Hematopoietic multipotent progenitor cell treated with erythropoietin and hydrocortisone succinate and interleukin-3 and kit ligand, for 8 days (in vitro differentiated cells): ENCODE measurements at regions not wholly inside any gene's neighbourhood (a gene's known extent, or its start where the extent isn't known, plus 50 kb on each side); places are given as distances from the start of the nearest gene placed in this dataset.
"Not testable (repeated sequence)": the region's sequence is repeated elsewhere in the genome, so short reads cannot be mapped to it uniquely, and the experiment has no call there.

Experiments used
- DNase-seq: peaks from one replicate; pipeline ENCODE4 v3.0.0-alpha.2; 2015

DNA sequence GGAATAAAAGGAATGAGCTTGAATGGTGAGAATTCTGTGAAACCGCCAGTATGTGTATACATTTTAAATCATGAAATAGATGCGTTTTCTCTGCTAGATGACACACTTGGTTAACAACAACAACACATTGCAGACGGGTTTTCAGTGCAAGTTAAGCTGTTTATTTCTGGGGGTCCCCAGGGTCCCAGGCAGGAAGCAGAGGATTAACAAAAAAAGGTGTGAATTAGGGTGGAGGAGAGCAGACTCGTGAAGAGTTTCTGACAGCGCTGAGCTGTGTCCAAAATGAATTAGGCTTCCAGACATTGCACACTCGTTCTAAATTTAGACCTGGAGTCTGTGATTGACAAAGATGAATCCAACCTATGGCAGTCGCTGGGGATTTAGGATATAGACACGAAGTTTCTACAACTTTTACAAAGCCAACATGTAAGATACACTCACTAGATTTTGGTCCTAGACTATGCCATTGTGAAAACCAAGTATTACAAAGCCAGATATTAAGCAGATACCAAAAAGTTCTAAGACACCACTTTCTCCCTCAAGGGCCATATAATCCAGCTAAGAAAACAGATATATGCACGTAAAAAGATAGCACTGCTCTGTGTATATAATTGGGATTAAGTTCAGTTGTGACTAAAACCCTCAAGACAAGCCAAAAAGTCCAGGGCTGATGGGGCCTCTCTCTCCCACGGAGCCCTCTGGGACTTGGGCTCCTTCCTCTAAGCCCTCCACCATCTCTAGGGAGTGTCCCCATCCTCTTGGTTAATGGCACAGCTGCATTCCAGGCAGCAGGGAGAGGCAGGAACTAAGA, 120.2 kb downstream of the ACAA2 start:
- DNase-seq: no peak

DNA sequence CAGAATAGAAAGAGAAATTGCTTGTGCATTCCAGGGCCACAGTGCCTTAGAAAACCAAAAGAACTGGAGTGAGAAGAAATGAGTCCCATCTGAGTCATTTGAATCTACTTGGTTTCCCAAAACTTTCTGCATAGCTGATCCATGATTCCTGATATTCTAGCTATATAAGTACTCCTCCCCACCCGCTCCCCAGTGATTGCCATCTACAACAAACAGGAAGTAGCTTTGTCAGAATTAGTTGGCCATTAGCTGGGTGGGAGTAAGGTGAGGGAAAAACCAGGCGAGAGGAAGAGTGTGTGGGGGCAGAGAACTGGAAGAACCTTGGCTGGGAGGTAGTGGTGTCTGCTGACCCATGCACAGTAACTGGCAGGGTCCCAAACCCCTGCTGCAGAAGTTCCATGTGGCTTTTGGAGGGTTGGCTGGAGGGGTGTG, 122.1 kb downstream of the ACAA2 start:
- no peak for DNase-seq

DNA sequence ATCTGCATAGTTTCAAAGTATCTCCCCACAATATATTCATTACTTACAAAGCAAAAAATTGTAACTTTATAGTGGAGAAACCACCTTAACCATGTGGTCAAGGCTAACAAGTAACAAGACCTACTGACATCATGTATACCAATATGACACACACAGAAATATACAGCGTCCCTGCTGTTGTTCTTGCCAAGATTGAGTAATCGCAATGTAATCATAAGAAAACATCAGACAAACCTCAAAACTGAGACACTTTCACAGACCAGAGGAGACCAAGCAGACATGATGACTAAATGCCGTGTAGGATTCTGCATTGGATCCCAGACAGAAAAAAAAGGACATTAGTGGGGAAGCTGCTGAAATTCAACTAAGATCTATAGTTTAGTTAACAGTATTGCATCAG, 123.0 kb downstream of the ACAA2 start:
- no peak for DNase-seq

DNA sequence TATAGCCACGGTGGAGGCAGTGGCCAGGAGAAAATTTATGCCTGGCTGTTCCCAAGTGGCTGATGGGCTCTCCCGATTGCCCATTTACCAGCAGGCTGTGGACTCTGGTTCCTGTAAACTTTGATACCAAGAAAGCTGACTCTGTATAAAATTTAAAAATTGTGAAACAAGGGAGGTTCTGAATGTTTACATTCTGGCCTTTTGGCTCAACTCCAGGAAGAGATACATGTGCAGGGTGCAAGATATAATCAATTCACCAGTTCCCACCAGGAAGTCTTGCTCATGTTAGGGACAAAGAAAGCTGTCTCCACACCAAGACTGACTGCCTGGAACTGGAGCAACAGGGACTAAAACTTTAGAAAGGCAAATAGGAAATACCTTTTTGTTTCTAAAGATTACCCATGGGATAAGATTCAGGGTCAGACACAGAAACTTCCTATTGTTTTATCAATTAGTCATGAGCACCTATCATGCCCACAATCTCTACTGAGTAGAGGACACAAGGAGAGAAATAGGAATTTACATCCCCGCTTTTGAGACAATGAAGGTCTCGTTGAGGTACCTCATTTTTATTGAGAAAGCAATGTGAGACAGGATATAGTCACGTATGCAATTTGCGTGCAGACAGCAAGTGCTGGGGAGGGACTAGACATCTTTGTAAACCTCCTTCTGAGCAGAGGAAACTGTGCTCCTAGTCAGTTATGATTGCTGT, 123.5 kb downstream of the LIPG start:
- DNase-seq: no peak

DNA sequence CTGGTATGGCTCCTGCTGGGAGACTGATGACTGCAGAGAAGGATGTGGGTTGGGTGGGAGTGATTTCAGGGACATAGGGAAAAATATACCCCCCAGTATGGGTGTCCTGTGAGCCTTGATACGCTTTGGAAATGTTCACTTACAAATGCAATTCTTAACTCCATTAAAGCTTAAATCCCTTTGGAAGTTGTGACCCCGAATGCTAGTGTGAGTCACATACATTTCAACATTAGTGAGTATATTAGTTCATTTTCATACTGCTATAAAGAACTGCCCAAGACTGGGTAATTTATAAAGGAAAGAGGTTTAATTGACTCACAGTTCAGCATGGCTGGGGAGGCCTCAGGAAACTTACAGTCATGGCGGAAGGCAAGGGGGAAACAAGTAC, 120.9 kb downstream of the LIPG start:
- not testable (repeated sequence) for DNase-seq

DNA sequence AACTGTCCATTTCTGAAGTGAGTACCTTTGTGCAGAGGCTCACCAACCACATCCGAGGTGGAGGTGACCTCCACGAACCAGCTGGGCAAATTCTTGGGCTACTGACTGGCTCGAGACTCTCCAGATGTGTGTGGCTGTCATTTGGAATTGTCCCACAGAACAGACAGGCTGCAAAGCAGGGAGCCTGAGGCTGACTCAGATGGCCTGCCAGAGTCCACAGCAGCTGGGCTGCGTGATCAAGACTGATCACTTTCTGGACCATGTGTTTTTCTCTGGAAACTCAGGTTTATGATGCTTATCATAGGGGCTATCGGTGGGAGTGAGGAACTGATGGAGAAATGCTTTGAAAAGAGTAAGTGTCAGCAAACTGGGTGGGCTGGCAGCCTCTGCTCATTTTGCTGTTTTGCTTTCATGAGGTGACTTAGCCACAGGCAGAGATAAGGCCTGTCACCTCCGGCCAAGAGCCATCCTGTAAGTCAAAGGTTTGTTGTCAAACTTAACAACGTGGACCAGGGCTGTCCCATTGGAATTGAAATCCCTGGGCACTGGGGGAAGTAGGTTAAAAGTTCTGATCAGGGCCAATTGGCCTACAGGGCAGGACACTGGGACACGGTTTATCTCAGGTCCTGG, 120.4 kb downstream of the LIPG start:
- DNase-seq: no peak

DNA sequence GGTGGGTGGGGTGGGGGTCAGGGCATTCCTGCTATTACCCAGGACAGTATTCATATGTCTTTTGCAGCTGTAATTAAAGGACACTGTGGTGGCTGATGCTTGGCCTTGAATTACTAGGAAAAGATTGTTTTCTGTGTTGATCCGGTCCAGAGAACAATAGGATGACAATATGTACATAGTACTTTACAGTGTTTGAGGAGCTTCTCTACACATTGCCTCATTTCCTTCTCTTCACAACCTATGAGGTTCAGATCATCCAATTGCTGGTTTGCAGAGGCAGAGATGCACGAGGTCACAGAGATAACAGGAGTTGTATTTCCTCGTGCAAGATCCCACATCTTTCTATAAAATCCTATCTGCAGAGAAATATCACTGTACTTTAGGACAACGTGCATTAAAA, 119.5 kb downstream of the LIPG start:
- DNase-seq: no peak

DNA sequence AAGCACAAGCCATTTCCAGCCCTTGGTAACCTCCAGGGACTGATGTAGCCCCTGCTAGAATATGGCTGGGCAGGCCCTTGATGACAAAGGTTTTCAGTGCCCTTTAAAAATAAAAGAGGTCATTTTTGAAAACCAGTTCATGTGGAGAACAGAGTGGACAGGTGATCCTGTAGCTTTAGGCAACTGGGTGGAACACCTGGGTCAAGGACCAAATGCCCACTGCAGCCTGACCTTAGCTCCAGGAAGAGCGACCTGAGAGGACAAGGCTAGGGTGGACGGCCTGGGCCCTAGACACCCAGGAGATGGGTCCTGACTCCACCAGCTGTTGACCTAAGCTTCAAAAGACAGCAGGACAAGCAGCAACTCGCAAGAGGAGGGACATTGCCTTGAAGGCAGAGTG, 116.6 kb downstream of the LIPG start:
- no peak for DNase-seq

DNA sequence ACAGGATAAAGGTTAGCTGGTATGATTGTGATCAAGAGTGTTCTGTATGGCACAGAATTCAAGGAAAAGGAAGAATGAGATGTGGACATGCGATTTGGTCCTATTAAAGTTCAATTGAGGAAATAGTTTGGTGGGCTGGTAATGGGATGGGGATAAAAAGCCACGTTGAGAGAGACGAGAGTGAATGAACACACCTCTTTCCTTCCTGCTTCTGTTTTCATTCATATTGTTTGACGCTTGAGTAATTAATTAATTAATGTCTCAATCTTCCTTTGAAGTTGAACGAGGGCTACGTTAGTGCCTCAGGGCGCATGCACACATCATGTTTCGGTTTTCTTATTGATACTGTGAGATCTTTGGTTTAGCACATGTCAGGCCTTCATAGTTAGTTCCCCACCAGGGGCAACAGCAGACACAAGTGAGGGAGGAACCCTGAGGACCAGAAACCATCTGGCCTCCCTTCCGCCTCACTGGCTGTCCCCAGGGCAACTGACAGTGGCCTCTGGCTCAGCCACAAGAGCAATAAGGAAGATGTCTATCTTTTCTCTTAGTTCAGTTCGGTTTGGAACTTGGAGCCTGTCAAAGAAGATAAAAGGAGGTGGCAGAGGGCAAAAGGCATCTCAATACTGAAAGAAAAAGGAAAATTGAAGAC, 116.0 kb downstream of the LIPG start:
- DNase-seq: no peak

DNA sequence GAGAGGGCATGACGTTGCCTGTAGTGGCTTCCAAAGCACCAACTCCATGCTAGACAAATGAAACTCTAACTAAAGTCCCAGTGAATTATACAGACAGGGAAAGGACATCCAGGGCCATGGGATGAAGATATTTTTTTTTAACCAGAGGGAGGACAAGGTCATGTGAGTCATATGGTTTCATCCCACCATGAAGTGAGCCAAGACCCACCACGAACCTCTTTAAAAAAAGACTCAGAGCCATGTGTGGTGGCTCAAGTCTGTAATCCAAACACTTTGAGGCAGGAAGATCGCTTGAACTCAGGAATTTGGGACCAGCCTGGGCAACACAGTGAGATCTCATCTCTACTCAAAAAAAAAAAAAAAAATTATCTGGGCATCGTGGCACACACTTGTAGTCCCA, 115.2 kb downstream of the LIPG start:
- no peak for DNase-seq

DNA sequence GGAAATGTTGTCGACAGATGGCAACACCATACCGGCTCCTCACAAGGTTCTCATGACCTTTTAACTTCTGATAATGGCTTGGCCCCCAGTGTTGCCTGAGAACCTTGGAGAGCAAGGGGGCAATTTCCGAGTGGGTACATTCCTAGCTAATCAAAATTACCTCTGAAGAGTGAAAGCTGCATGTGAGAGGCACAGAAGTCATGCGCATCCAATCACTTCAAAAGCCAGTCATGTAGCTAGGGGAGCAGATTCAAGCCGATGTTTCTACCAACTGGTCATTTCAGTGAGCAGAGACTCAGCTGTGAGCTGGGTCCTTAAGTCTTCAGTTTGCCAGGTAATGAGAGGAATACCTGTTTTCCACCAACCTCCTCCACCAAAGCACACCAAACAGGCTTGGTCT, 111.4 kb downstream of the LIPG start:
- DNase-seq: no peak

DNA sequence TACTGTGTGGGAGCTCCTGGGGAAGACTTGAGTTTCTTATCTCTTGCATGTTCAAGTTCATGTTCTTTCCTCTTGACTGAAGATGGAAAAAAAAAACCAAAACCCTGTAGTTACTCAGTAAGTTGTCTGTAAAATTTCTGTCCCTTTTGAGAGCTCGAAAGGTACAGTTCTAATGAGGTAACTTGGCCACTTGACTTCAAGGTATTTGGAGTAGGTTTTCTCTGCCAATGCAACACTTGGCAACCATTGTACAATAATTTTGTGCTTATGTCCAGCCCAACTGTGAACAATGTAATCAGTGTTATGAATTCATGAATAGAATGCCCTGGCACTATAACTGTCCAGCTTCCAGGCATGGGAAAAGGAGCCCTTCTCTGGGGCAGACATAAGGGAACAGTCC, 111.0 kb downstream of the LIPG start:
- DNase-seq: no peak

DNA sequence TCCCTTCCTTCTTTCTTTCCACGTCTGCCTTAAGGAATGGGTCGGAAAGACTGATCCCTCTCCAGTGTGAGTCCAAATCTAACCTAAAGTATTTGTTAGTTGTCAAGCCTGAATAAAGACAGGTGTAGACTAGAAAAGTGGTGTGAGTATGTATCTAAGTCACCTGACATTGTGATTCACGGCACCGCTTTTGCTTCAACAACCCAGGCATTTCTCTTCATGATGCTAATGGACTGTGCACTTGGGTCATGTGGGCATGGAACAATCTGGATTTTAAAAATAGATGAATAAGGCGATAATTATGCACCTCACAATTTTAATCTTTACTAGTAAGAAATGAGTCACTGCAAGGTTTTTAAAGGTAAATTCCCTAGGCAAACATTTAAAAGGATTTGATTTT, 107.5 kb downstream of the LIPG start:
- DNase-seq: no peak

DNA sequence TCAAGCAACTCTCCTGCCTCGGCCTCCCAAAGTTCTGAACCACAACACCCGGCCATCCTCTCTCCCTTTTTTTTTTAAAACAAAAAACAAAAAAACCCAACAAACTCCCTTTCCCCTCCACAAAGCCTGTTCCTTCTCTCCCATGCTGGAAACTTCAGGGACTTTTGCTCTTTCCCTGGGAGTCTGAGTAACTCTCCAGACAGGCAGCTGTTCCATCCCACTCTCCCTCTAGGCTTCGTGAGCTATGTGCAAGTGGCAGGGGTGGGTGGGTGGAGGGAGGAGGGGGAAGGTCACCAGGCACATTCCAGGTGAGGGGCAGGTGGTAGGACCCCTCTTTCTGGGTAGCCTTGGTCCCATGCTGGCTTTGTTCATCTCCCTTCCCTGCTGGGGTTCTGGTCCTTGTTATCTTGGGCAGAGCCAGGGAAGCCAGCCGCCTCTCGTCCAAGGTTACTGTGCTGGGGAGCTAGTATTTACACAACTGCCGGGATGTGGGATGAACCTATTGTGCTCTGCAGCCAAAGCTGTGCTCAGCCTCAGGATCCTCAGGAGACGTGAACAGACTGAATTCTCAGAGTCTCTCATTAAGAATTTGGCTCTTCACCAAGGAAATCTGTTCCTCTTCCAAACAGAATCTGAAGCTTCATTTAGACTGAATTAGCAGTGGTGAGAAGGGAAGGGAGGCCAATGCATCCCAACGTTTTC, 106.9 kb downstream of the LIPG start:
- DNase-seq: no peak

DNA sequence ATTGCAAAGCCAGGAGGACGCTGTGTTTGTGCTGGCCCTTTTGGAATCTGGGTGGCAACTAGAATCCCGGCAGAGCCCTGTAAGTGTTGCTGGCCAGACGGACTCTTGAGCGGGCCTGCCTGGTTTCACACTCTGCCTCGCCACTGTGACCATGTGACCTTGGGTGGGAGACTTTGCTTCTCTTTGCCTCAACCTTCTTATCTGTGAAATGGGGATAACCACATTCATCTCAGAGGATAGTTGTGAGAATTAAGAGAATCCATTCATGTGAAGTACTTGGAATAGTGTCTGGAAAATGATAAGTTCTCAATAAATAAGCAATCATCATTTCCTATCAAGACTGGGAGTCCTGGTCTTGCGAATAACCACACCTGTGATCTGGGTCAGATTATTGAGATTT, 105.6 kb downstream of the LIPG start:
- no peak for DNase-seq

DNA sequence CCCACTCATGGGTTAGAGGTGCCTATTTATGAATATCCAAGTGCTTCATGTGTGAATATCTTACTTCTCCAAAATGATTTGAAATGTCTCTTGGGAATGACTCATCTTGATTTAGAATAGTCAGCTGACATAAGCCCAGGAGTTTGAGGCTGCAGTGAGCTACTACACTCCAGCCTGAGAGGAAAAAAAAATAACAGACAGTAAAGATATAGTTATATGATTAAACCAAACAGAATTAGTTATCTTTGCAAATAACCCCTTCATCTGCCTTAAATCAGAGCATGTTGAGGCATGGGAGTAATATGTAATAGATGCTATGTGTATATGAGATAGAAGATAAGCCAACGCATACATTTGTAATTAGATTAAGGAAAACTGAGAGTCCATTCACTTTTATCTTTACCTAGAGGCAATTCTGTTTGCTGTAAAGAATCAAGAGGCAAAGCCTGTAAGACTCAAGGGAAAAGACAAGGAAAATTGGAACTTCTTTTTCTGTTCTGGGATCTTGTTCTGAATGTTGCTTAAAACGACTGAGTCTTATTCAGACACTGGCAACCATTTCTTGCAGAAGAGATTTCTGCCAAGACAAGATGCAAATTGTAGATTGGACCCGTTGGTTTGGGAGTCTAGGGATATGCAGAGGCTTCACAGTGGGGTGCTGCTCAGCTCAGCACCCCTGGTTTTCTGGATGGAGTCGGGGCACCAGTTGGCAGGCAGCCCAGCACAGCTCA, 104.4 kb downstream of the LIPG start:
- DNase-seq: no peak

DNA sequence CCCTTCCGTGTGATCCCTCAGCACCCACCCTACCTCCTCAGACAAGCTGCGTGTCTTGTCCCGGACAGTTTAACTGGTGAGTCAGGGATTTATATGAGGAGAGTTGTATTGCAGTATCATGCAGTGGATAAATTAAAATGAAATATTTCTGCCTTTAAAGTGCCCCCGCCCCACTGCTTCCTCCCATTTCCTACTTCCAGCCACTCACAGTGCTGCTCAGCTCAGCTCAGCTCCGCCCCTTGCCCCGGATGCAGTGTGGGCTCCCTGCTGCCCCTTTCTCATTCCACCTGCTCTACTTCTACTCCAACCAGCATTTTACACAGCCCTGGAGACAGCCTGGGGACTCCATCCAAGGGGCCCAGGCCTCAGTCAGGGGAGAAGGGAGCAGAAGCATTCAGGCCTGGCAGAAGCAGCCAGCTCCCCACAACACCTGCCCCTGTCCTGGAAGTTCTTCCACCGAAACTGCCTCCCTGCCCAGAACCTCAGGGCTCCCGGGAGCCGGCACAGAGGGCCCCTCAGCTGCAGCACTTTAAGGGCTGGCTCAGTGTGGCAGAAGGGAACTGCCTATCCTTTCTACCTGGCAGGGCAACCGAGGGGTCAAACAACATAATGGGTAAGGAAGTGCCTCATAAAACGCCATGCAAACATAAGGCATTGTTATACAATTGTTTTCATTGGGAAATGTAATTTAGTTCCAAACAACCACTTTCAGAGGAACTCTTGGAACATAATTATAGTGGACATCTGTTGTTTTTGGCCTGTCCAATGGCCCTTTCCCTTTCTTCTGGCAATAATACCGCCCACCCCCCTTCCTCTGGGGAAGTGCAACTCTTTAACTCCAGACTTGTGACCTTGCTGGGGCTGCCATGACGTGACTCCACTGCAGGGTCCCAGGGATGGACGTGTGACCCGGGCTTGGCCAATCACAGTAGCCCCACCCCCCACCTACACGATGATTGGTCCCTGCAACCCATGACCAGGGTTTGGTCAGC, 102.3 kb downstream of the LIPG start:
- DNase-seq: no peak

DNA sequence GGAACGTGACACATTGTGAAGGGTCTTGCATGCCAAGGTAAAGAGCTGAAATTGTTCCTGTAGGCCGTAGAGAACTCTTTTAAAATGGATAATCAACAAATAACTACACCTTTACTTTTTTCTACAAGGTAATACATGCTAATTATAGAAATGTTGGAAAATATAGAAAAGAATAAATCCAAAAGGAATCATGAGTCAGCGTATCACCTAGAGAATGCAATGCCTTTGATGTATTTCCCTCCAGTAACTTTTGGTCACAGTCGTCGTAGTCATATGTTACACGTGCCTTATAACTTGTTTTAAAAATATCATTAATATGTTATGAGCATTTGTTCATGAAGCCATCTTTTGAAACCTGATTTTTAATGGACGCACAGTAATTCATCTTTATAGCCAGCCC, 100.6 kb downstream of the LIPG start:
- no peak for DNase-seq

DNA sequence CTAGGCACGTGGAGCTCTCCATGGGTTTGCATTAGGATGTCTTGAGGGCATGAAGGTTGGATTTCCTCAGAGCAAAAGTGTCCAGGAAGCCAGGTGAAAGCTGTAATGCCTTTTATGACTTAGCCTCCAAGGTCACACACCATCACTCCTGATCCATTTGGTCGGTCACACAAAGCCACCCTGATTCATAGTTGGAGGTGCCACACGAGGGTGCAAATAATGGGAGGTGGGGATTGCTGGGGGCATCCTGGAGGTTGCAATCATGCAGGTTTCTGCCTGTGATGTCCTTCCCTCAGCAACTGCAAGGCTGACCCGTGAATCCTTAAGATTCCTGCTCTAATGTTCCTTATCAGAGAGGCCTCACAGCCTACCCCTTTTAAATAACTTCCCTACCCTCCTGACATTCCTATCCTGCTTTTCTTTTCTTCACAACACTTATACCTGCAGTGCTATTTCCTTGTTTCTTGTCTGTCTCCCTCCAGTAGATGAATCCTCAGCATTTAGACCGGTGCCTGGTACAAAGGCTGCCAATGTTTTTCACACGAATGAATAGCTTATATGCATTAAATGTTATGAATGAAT, 97.1 kb downstream of the LIPG start:
- no peak for DNase-seq

DNA sequence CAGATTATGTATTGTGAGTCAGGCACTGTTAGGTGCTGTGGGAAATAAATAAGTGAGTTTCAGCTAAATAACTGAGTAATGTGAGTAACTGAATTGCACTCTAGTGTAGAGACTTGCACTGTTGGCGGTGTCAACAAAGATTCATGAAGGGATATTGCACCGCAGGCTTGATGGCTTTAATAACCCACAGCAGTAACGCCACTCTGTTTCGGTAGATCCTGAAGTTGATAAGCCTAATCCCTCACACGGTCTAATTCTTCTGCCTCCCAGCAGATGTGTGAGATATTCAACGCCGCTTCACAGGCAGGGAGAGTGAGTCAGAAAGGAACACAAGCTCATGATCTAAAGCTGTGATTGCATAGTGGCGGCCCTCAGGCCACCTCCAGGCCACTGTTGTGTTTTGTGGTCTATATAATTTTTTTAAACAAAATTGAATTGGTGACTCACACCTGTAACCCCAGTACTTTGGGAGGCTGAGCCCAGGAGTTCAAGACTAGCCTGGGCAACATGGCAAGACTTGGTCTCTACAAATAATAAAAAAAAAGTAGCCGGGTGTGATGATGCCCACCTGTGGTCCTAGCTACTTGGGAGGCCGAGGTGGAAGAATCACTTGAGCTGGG, 94.3 kb downstream of the LIPG start:
- DNase-seq: no peak
